Hepatocyte (in vitro differentiated cells): ENCODE measurements at regions not wholly inside any gene's neighbourhood (a gene's known extent, or its start where the extent isn't known, plus 50 kb on each side); places are given as distances from the start of the nearest gene placed in this dataset.

Experiments
- EZH2 ChIP-seq: fragments of 200-600 bp; sonication (generic); IDR thresholded peaks from 2 replicates; pipeline ENCODE4 v1.6.1; 2016; ENCODE audit warnings: antibody characterized with exemption, mild to moderate bottlenecking, borderline replicate concordance
- EZH2phosphoT487 ChIP-seq: fragments of 200-600 bp; sonication (generic); IDR thresholded peaks from one replicate; pipeline ENCODE4 v1.6.1; 2018; ENCODE audit warnings: antibody characterized with exemption, mild to moderate bottlenecking, low read depth, moderate library complexity; ENCODE audit not compliant: unreplicated experiment, severe bottlenecking
- TF ChIP-seq, protein P1 (sequence below): fragments of 200-600 bp; sonication (generic); IDR thresholded peaks from 2 replicates; pipeline ENCODE4 v1.5.1; 2016; ENCODE audit warnings: antibody characterized with exemption, mild to moderate bottlenecking; ENCODE audit not compliant: poor library complexity

DNA sequence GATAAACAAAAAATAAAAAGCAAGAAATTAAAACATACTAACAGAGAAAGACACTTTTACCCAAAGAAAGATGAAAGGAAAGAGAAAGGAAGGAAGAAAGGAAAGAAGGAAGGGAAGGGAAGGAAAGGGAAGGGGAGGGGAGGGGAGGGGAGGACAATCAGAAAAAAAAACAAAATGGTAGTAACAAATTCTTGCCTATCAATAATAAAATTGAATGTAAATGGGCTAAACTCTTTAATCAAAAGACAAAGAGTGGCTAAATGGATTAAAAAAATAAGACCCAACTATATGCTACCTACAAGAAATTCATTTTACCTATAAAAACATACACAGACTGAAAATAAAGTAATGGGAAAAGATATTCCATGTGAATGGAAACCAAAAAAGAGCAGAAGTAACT is 372.9 kb upstream of the NFIA start:
- TF ChIP-seq, protein P1, sequence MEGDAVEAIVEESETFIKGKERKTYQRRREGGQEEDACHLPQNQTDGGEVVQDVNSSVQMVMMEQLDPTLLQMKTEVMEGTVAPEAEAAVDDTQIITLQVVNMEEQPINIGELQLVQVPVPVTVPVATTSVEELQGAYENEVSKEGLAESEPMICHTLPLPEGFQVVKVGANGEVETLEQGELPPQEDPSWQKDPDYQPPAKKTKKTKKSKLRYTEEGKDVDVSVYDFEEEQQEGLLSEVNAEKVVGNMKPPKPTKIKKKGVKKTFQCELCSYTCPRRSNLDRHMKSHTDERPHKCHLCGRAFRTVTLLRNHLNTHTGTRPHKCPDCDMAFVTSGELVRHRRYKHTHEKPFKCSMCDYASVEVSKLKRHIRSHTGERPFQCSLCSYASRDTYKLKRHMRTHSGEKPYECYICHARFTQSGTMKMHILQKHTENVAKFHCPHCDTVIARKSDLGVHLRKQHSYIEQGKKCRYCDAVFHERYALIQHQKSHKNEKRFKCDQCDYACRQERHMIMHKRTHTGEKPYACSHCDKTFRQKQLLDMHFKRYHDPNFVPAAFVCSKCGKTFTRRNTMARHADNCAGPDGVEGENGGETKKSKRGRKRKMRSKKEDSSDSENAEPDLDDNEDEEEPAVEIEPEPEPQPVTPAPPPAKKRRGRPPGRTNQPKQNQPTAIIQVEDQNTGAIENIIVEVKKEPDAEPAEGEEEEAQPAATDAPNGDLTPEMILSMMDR, result no peak
- no peak for TF ChIP-seq EZH2phosphoT487
- TF ChIP-seq EZH2, result no peak
